ENCODE measurements at regions not wholly inside any gene's neighbourhood (a gene's known extent, or its start where the extent isn't known, plus 50 kb on each side); places are given as distances from the start of the nearest gene placed in this dataset.

- TF ChIP-seq CTCF (IDR thresholded peaks at IDR 0.05) (no peak), POLR2A (IDR thresholded peaks at IDR 0.05) (no peak)
These were observed 352.9 kb upstream of the B3GAT1 start for GRCh38 chr11:134764966-134765365.
